H1 (cell line): ENCODE measurements at regions not wholly inside any gene's neighbourhood (a gene's known extent, or its start where the extent isn't known, plus 50 kb on each side); places are given as distances from the start of the nearest gene placed in this dataset.

Source experiments
- CHD1 ChIP-seq: IDR thresholded peaks from 2 replicates; pipeline ENCODE4 v1.6.1; 2012; ENCODE audit warnings: low read depth, low read length, improper control_type of control experiment
- FOSL1 ChIP-seq: IDR thresholded peaks from 2 replicates; pipeline ENCODE4 v1.6.1; 2011; ENCODE audit warnings: mild to moderate bottlenecking, low read depth, low read length, moderate library complexity; ENCODE audit not compliant: insufficient read depth
- KDM5A ChIP-seq: fragments of 200-600 bp; IDR thresholded peaks from 2 replicates; pipeline ENCODE4 v1.7.1; 2012; ENCODE audit warnings: mild to moderate bottlenecking, low read length, inconsistent platforms, mixed read lengths
- NANOG ChIP-seq: IDR thresholded peaks from 2 replicates; pipeline ENCODE4 v1.6.1; 2011; ENCODE audit warnings: low read length, low read depth, mild to moderate bottlenecking, inconsistent platforms; ENCODE audit not compliant: insufficient read depth, poor library complexity, severe bottlenecking
- POLR2AphosphoS5 ChIP-seq: IDR thresholded peaks from 2 replicates; pipeline ENCODE4 v1.6.1; 2011; ENCODE audit warnings: low read depth, low read length
- SIX5 ChIP-seq: IDR thresholded peaks from 2 replicates; pipeline ENCODE4 v1.6.1; 2011; ENCODE audit warnings: mild to moderate bottlenecking, low read depth, low read length
- TF ChIP-seq, protein P1 (sequence below): IDR thresholded peaks from 2 replicates; pipeline ENCODE4 v1.6.1; 2011; ENCODE audit warnings: low read depth, mild to moderate bottlenecking, low read length; ENCODE audit not compliant: insufficient read depth

- TF ChIP-seq CHD1: no peak
- no peak for TF ChIP-seq FOSL1
- TF ChIP-seq POLR2AphosphoS5: no peak
- no peak for TF ChIP-seq NANOG
- no peak for TF ChIP-seq SIX5
- TF ChIP-seq KDM5A: no peak
- TF ChIP-seq, protein P1, sequence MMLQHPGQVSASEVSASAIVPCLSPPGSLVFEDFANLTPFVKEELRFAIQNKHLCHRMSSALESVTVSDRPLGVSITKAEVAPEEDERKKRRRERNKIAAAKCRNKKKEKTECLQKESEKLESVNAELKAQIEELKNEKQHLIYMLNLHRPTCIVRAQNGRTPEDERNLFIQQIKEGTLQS: no peak
Measured at GRCh38 chr12:88338486-88338885, 196.4 kb downstream of the TMTC3 start (continued).
